HG03558 (cell line): ENCODE measurements at regions not wholly inside any gene's neighbourhood (a gene's known extent, or its start where the extent isn't known, plus 50 kb on each side); places are given as distances from the start of the nearest gene placed in this dataset.

Experiments used
- ATAC-seq: cut with Tn5 transposase; IDR thresholded peaks from one replicate; pipeline ENCODE4 v1.9.1; 2021; ENCODE audit warnings: moderate number of reproducible peaks; ENCODE audit not compliant: unreplicated experiment; ENCODE audit errors: extremely low read depth

DNA sequence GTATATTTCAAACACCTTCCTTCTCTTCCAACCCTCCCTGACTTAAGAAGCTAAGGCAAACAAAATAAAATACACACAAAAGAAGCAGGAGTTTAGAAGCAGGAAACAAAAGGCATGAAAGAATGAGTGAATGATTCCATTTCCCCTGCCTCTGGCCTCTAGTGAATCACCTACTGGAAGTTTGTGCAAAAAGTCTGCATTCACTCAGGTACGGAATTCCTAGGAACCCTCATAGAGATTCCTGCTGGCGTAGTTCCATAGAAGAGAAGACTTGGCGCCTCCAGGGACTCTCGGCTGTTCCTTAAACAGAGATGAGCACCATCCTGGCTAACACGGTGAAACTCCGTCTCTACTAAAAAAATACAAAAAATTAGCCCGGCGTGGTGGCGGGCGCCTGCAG, 125.9 kb upstream of the TBL1X start:
- no peak for ATAC-seq

- ATAC-seq, result no peak
Measured at GRCh38 chrX:9339603-9340491, 125.0 kb upstream of the TBL1X start.

GRCh38 chrX:9340598-9341290, 124.1 kb upstream of the TBL1X start:
- no peak for ATAC-seq

GRCh38 chrX:9341291-9342201, 123.3 kb upstream of the TBL1X start:
- ATAC-seq, result peak; percentile 84

DNA sequence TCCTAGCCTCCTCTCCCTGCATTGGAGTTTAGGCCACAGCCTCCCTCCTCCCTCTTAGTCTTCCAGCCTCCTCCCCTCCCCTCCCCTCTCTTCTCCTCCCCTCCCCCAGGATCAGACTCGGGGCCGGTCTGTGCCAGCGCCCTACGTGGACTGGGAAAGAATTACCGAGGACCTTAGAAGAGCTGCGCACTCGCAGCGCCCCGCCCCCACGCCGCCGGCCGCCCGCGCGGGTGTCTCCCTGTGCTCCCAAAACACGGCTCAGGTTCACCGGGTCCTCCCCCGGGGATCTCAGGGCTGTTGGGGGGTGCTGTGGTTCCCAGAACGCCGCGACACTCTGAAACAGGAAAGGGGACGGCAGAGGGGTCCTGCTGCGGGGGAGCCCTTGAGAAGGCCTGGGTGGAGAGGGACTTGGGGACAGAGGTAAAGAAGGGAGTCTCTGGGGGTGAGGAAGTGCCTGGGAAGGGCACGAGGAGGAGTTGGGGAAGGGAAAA, 122.3 kb upstream of the TBL1X start:
- ATAC-seq, result no peak

DNA sequence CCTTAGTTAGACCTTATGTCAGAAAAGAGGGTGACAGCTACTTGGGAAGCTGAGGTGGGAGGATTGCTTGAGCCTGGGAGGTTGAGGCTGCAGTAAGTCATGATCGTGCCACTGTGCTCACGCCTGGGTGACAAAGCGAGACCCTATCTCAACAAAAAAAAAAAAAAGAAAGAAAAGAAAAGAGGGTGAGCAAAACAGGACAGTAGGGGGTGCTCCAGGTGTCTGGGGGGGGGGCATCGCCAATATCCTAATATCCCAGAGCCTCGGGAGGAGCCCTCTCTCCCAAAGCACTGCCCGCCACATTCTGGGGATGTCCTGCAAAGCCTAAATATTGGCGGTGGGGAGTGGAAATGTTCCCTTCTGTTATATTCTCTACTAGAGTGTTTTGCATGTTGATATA, 120.9 kb upstream of the TBL1X start:
- ATAC-seq, result no peak

- ATAC-seq, result no peak
Measured at GRCh38 chrX:9345957-9346356, 118.9 kb upstream of the TBL1X start.

DNA sequence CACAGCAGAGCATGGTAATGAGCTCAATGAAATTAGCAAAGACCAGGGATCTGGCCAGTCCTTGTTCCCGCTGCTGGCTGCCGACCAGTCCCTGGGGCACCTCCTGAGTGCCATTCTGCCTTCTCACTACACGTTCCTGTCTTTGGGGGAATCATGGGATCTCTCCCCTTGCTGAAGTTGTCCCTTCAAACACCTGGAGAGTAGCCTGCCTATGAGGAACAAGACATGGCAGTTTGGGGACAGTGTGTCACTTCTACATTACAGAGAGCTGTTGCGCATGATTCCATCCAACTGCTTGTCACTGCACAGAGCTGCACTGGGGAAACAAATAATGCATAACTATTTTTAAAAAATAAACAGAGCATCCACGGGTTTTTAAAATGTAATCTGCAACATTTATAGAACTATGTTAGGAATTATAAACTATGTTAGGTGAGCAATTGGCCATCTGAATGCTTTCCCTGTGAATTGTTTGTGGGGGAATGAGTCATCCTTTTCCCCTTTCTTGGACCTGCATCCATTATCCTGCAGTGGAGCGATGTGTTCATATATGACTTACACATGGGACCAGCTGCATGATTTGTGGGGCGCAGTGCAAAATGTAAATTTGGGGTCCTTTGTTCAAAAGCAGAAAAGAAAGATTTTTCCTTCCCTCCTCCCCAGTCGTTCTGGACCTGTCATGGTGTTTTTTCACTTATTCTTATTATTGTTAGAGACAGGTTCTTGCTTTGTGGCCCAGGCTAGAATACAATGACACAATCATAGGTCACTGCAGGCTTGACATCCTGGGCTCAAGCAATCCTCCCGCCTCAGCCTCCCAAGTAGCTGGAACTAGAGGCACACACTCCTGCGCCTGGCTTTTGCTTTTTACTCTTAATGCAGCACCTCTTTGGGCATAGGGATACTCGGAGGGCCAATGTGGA, 115.0 kb upstream of the TBL1X start:
- no peak for ATAC-seq

- ATAC-seq, result no peak
Measured at GRCh38 chrX:9351126-9351525, 113.7 kb upstream of the TBL1X start.

GRCh38 chrX:9352243-9352642, 112.6 kb upstream of the TBL1X start:
- ATAC-seq, result peak; percentile 39

DNA sequence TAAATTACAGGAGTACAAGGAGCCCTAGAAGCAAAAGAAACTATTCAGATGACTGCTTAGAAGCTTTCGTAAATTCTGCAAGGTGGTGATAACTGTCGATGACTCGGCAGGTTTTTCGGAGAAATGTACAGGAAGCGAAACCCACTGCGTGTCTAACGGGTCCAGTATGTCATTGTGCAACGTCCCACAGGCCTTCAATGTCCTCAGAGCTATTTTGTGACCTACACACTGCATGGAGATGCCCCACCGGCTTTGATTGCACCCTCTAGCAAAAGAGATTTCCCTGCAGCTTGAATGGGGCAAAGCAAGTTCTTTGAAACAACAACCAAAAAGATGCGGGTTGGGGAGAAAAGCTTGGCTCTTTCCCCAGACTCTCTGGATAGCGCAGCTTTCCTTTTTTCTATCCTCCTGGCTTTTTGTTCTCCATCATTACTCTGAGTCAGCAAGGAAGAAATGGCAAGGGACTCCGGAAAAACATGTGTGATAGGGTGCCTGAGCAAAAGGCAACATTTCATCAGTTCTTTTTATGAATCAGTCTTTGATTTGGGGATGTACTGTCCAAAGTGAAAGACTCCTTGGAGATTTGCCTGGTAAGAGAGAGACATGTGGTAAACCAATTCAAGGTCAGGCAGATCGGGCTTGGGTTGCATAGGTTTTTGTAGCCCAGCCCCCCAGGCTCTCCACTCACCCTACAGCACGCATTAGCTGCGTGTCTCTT, 112.0 kb upstream of the TBL1X start:
- ATAC-seq, result peak; percentile 44

- no peak for ATAC-seq
Measured at GRCh38 chrX:9354918-9355317, 109.9 kb upstream of the TBL1X start.

- ATAC-seq, result no peak
Measured at GRCh38 chrX:9355739-9356138, 109.1 kb upstream of the TBL1X start.

DNA sequence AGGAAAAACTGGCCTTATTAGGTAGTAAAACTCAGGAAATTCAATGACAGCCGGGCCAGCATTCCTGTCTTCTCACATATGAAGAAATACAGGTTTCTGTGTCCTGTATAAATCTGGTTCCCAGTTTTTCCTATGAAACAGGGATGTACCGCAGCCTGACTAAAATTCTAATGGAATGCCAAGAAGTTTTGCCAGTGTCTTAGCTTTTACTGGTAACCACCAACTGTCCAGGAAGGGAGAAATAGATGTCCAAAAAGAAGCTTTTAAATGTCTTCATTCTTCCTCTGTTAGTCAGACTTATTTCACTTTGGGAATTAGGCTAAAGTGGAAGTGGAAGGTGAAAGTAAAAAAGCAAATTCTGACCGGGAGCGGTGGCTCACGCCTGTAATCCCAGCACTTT, 108.0 kb upstream of the TBL1X start:
- no peak for ATAC-seq

GRCh38 chrX:9357518-9358114, 107.2 kb upstream of the TBL1X start:
- no peak for ATAC-seq

- ATAC-seq, result no peak
Measured at GRCh38 chrX:9362363-9362928, 102.4 kb upstream of the TBL1X start.

GRCh38 chrX:9367421-9367820, 97.4 kb upstream of the TBL1X start:
- no peak for ATAC-seq

GRCh38 chrX:9368262-9368661, 96.6 kb upstream of the TBL1X start:
- no peak for ATAC-seq
